ENCODE measurements at regions not wholly inside any gene's neighbourhood (a gene's known extent, or its start where the extent isn't known, plus 50 kb on each side); places are given as distances from the start of the nearest gene placed in this dataset.
"Not testable (repeated sequence)": the region's sequence is repeated elsewhere in the genome, so short reads cannot be mapped to it uniquely, and the experiment has no call there.

DNA sequence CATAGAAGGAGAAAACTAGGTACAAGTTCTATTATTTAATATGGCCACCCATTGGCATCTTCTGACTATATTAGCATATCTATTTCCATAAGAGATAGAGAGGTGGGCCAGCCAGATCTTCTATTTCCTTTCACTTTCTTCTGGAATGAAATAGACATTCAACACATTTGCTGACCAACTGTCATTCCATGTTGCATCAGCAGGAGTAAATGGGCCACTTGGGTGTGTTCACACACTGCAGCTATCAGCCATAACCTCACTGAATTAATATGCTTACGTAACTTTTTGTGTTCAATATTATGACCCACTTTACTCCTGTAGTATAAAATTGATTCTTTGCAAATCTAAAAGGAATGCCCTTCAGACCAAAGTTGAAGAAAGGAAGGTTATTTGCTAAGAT, 106.2 kb upstream of the LGR5 start:
- TF ChIP-seq, protein P1, sequence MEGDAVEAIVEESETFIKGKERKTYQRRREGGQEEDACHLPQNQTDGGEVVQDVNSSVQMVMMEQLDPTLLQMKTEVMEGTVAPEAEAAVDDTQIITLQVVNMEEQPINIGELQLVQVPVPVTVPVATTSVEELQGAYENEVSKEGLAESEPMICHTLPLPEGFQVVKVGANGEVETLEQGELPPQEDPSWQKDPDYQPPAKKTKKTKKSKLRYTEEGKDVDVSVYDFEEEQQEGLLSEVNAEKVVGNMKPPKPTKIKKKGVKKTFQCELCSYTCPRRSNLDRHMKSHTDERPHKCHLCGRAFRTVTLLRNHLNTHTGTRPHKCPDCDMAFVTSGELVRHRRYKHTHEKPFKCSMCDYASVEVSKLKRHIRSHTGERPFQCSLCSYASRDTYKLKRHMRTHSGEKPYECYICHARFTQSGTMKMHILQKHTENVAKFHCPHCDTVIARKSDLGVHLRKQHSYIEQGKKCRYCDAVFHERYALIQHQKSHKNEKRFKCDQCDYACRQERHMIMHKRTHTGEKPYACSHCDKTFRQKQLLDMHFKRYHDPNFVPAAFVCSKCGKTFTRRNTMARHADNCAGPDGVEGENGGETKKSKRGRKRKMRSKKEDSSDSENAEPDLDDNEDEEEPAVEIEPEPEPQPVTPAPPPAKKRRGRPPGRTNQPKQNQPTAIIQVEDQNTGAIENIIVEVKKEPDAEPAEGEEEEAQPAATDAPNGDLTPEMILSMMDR (IDR thresholded peaks at IDR 0.05): no peak
- no peak for TF ChIP-seq POLR2A (IDR thresholded peaks at IDR 0.05)
- Histone ChIP-seq H3K9me3 (no peaks in the 10 kb centered on the region), H3K4me3 (no peak overlapping the region), H3K27me3 (no peaks in the 10 kb centered on the region), H3K4me1 (no peaks in the 10 kb centered on the region), H3K36me3 (no peaks in the 10 kb centered on the region), H3K27ac (no peak overlapping the region)
- DNase-seq: no peak

DNA sequence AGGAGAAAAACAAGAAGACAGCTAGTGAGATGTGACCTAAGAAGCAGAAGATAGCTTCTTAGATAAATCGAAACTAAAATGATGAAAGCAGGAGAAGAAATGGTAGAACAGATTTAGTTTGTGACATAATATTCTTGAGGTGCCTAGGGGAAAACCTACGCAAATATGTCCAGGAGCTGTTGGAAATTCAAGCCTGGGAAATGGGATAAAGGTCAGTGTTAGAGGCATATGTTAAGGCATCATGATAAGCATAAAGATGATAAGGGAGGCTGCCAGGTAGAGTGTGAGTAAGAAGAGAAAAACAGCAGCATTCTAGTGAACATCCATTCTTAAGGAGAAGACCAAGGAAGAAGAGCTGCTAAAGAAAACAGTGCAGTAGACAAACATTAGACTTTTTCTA, 109.6 kb upstream of the LGR5 start:
- H3K36me3 ChIP-seq: no peaks in the 10 kb centered on the region
- TF ChIP-seq POLR2A (IDR thresholded peaks at IDR 0.05): no peak
- no peaks in the 10 kb centered on the region for H3K9me3 ChIP-seq
- no peak for DNase-seq
- H3K27ac ChIP-seq: no peak overlapping the region
- H3K4me1 ChIP-seq: no peaks in the 10 kb centered on the region
- H3K4me3 ChIP-seq: no peak overlapping the region
- H3K27me3 ChIP-seq: no peaks in the 10 kb centered on the region

DNA sequence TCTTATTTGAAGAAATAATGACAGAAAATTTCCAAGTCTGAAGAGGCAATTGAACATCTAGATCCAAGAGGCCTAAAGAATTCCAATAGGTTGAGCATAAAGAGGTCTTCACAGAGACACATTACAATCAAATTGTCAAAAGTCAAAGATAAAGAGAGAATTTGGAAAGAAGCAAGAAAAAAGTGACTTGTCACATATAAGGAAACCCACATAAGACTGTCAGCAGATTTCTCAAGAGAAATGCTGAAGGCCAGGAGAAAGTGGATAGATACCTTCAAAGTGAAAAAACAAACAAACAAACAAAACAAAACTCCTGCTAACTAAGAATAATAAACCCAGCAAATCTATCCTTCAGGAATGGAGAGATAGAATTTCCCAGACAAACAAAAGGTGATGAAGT, 118.1 kb upstream of the LGR5 start:
- H3K4me3 ChIP-seq: no peak overlapping the region
- no peaks in the 10 kb centered on the region for H3K36me3 ChIP-seq
- no peak for DNase-seq

DNA sequence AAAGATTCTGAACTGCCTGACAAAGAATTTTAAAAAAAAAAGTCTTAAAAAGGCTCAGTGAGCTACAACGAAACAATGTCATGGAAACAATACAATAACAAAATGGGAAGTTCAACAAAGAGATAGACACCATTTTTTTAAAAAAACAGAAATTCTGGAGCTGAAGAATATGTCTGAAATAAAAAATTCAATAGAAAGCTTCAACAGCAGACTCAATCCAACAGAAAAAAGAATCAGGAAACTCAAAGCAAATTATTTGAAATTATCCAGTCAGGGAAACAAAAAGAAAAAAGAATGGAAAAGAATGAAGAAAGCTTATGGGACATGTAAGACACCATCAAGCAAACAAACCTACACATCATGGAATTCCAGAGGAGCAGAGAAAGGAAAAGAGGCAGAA, 118.5 kb upstream of the LGR5 start:
- TF ChIP-seq, protein P1 (IDR thresholded peaks at IDR 0.05): no peak
- no peak for TF ChIP-seq POLR2A (IDR thresholded peaks at IDR 0.05)
- H3K36me3 ChIP-seq: no peaks in the 10 kb centered on the region
- H3K27me3 ChIP-seq: no peaks in the 10 kb centered on the region
- no peak overlapping the region for H3K4me3 ChIP-seq
- H3K27ac ChIP-seq: no peak overlapping the region
- no peak for DNase-seq
- H3K9me3 ChIP-seq: peaks cover 0 to 19% (median 1%) of the 10 kb centered on the region in 4 donors
- H3K4me1 ChIP-seq: no peaks in the 10 kb centered on the region

More for the DNA sequence above, 118.1 kb upstream of the LGR5 start:
- Histone ChIP-seq H3K9me3 (peaks cover 0 to 19% (median 1%) of the 10 kb centered on the region in 4 donors), H3K27ac (no peak overlapping the region), H3K27me3 (no peaks in the 10 kb centered on the region), H3K4me1 (no peaks in the 10 kb centered on the region)
- TF ChIP-seq, protein P1 (IDR thresholded peaks at IDR 0.05): no peak
- TF ChIP-seq POLR2A (IDR thresholded peaks at IDR 0.05): no peak

DNA sequence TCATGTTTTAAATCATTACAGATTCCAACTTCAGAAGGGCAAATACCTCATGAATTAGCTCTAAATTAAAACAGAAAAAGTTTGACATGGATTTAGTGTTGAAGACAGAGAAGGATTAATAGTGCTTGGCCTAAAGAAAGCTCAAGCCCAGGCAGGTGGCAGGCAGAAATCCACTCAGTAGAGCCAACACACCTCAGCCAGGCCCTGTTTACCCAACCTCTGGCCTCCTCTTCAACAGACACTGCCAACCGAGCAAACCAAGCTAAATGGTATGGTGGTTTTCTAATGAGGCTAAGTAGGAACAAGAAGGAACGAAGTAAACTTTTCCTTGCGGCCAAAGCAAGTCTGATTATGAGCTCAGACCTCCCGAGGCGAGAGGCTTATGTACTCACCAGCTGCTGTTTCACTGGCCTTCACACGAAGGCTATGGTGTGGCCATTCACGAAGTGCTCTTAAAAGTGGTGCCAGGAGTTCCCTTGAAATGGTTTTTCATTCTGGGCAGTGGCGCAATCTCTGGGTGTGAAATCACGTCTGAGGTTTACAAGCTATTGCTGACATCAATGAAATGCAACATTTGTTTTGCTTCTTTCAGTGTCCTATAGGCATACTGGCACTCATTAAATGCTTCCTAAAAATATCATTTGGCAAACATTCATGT, 124.1 kb upstream of the LGR5 start:
- Histone ChIP-seq H3K36me3 (no peaks in the 10 kb centered on the region), H3K27me3 (no peaks in the 10 kb centered on the region), H3K4me3 (no peak overlapping the region), H3K27ac (no peak overlapping the region), H3K4me1 (no peaks in the 10 kb centered on the region), H3K9me3 (peaks cover 0 to 4% (median 1%) of the 10 kb centered on the region in 4 donors)
- DNase-seq: no peak
- TF ChIP-seq POLR2A (IDR thresholded peaks at IDR 0.05): no peak
- TF ChIP-seq, protein P1 (IDR thresholded peaks at IDR 0.05): no peak

DNA sequence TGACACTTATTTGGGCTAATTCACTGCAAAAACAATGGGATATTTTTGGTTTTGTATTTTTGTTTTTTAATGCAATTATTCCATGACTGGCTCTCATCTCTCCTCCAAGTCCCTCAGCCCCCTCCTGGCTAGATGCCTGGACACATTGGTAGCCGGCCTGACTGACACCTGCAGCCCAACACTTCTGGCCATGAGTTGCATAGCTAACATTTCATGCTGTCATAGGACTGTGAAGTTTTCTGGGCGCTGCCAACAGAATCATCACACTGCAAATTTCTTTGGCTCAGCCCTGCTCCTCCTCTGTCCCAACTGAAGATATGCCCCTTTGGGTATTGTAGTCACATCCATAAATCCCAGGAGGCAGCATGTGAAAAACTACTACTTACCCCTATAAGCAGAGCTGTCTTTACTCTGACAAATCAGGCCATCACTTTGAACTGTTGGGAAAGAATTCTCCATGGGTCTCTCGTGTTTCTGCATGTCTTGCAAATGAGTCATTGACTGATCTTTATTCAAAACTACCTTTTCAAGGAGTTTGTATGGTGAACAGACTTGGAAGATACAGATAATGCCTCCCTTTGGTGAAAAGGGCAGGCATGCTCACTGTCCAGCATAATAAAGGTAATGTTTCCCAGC, 126.7 kb upstream of the LGR5 start:
- Histone ChIP-seq H3K4me1 (no peaks in the 10 kb centered on the region), H3K27ac (no peak overlapping the region), H3K9me3 (no peaks in the 10 kb centered on the region), H3K4me3 (no peak overlapping the region), H3K27me3 (no peaks in the 10 kb centered on the region), H3K36me3 (no peaks in the 10 kb centered on the region)
- DNase-seq: no peak
- TF ChIP-seq, protein P1 (IDR thresholded peaks at IDR 0.05): no peak
- no peak for TF ChIP-seq POLR2A (IDR thresholded peaks at IDR 0.05)

DNA sequence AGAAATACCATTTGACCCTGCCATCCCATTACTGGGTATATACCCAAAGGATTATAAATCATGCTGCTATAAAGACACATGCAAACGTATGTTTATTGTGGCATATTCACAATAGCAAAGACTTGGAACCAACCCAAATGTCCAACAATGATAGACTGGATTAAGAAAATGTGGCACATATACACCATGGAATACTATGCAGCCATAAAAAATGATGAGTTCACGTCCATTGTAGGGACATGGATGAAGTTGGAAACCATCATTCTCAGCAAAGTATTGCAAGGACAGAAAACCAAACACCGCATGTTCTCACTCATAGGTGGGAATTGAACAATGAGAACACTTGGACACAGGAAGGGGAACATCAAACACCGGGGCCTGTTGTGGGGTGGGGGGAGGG, 128.0 kb upstream of the LGR5 start:
- not testable (repeated sequence) for H3K4me3 ChIP-seq, H3K27me3 ChIP-seq, H3K36me3 ChIP-seq, H3K4me1 ChIP-seq, H3K27ac ChIP-seq, DNase-seq, H3K9me3 ChIP-seq

Data from Peyer's patch (tissue), 4 donors.